HG03442 (cell line): ENCODE measurements at regions not wholly inside any gene's neighbourhood (a gene's known extent, or its start where the extent isn't known, plus 50 kb on each side); places are given as distances from the start of the nearest gene placed in this dataset.
"Not testable (repeated sequence)": the region's sequence is repeated elsewhere in the genome, so short reads cannot be mapped to it uniquely, and the experiment has no call there.

Experiments
- ATAC-seq: cut with Tn5 transposase; IDR thresholded peaks from one replicate; pipeline ENCODE4 v1.9.1; 2021; ENCODE audit warnings: mild to moderate bottlenecking, moderate library complexity; ENCODE audit not compliant: unreplicated experiment

GRCh38 chr1:148386617-148387016 is 96.5 kb downstream of the PPIAL4G start:
- no peak for ATAC-seq

GRCh38 chr1:148386031-148386398 is 97.1 kb downstream of the PPIAL4G start:
- ATAC-seq, result not testable (repeated sequence)

- no peak for ATAC-seq
Observed at GRCh38 chr1:148385371-148386030, 97.6 kb downstream of the PPIAL4G start.

- ATAC-seq, result no peak
Observed at GRCh38 chr1:148383966-148384365, 99.1 kb downstream of the PPIAL4G start.

GRCh38 chr1:148379697-148380096 is 103.4 kb downstream of the PPIAL4G start:
- ATAC-seq, result no peak

GRCh38 chr1:148379170-148379500 is 104.0 kb downstream of the PPIAL4G start:
- ATAC-seq, result no peak

- not testable (repeated sequence) for ATAC-seq
Observed at GRCh38 chr1:148377992-148378391, 105.1 kb downstream of the PPIAL4G start.

GRCh38 chr1:148377045-148377444 is 106.1 kb downstream of the PPIAL4G start:
- not testable (repeated sequence) for ATAC-seq

- ATAC-seq, result no peak
Observed at GRCh38 chr1:148374101-148374500, 109.0 kb downstream of the PPIAL4G start.

- ATAC-seq, result no peak
Observed at GRCh38 chr1:148373192-148373925, 109.7 kb downstream of the PPIAL4G start.

GRCh38 chr1:148372731-148373130 is 110.4 kb downstream of the PPIAL4G start:
- no peak for ATAC-seq

- not testable (repeated sequence) for ATAC-seq
Observed at GRCh38 chr1:148372051-148372726, 110.9 kb downstream of the PPIAL4G start.

GRCh38 chr1:148371551-148371994 is 111.5 kb downstream of the PPIAL4G start:
- not testable (repeated sequence) for ATAC-seq

- not testable (repeated sequence) for ATAC-seq
Observed at GRCh38 chr1:148370661-148371060, 112.4 kb downstream of the PPIAL4G start.

- ATAC-seq, result no peak
Observed at GRCh38 chr1:148367596-148367995, 115.5 kb downstream of the PPIAL4G start.

- not testable (repeated sequence) for ATAC-seq
Observed at GRCh38 chr1:148366136-148366753, 116.9 kb downstream of the PPIAL4G start.

- not testable (repeated sequence) for ATAC-seq
Observed at GRCh38 chr1:148365151-148365550, 118.0 kb downstream of the PPIAL4G start.

- not testable (repeated sequence) for ATAC-seq
Observed at GRCh38 chr1:148363979-148364378, 119.1 kb downstream of the PPIAL4G start.

- ATAC-seq, result no peak
Observed at GRCh38 chr1:148363439-148363810, 119.7 kb downstream of the PPIAL4G start.

- ATAC-seq, result no peak
Observed at GRCh38 chr1:148362626-148363438, 120.3 kb downstream of the PPIAL4G start.

GRCh38 chr1:148362216-148362611 is 120.9 kb downstream of the PPIAL4G start:
- no peak for ATAC-seq
